Fibroblast of mammary gland (primary cell): ENCODE measurements at regions not wholly inside any gene's neighbourhood (a gene's known extent, or its start where the extent isn't known, plus 50 kb on each side); places are given as distances from the start of the nearest gene placed in this dataset.
"Not testable (repeated sequence)": the region's sequence is repeated elsewhere in the genome, so short reads cannot be mapped to it uniquely, and the experiment has no call there.

Experiments used
- DNase-seq: peaks from one replicate; pipeline ENCODE4 v3.0.0-alpha.2; 2010; ENCODE audit warnings: low read depth
- H3K4me3 ChIP-seq: 2 replicates; pipeline ENCODE4 v1.5.1; 2011; ENCODE audit warnings: low read depth, mild to moderate bottlenecking, low read length, moderate library complexity; ENCODE audit not compliant: control insufficient read depth
- CTCF ChIP-seq: conservative IDR thresholded peaks from 2 replicates; pipeline ENCODE4 v1.5.1; 2011; ENCODE audit warnings: low read depth, low read length, inconsistent platforms; ENCODE audit not compliant: control insufficient read depth, insufficient read depth

- no peak for DNase-seq
- no peak for TF ChIP-seq CTCF
- no peak overlapping the region for H3K4me3 ChIP-seq
Measured at GRCh38 chrX:853304-853703, 222.7 kb downstream of the SHOX start.

- DNase-seq, result no peak
- no peak for TF ChIP-seq CTCF
- no peak overlapping the region for H3K4me3 ChIP-seq
Measured at GRCh38 chrX:850471-850916, 219.9 kb downstream of the SHOX start.

GRCh38 chrX:848386-848785 is 217.8 kb downstream of the SHOX start:
- no peak overlapping the region for H3K4me3 ChIP-seq
- no peak for DNase-seq
- TF ChIP-seq CTCF, result no peak

GRCh38 chrX:843306-843705 is 212.7 kb downstream of the SHOX start:
- no peak for DNase-seq
- no peak for TF ChIP-seq CTCF

GRCh38 chrX:840556-840955 is 210.0 kb downstream of the SHOX start:
- no peak for TF ChIP-seq CTCF
- no peak overlapping the region for H3K4me3 ChIP-seq
- no peak for DNase-seq

More at GRCh38 chrX:843306-843705, 212.7 kb downstream of the SHOX start:
- no peak overlapping the region for H3K4me3 ChIP-seq

GRCh38 chrX:838666-839065 is 208.1 kb downstream of the SHOX start:
- not testable (repeated sequence) for H3K4me3 ChIP-seq, DNase-seq

- not testable (repeated sequence) for H3K4me3 ChIP-seq, DNase-seq
Measured at GRCh38 chrX:835857-836256, 205.3 kb downstream of the SHOX start.

- H3K4me3 ChIP-seq, result no peak overlapping the region
- no peak for DNase-seq
- TF ChIP-seq CTCF, result no peak
Measured at GRCh38 chrX:830532-830931, 199.9 kb downstream of the SHOX start.
